CD4-positive, alpha-beta T cell (primary cell): ENCODE measurements at regions not wholly inside any gene's neighbourhood (a gene's known extent, or its start where the extent isn't known, plus 50 kb on each side); places are given as distances from the start of the nearest gene placed in this dataset.
"Not testable (repeated sequence)": the region's sequence is repeated elsewhere in the genome, so short reads cannot be mapped to it uniquely, and the experiment has no call there.

Source experiments
- ATAC-seq: fragments of 200-7000 bp; cut with Tn5 transposase; one replicate; pipeline ENCODE4 v1.10.0; 2022; ENCODE audit warnings: mild to moderate bottlenecking; ENCODE audit not compliant: poor library complexity
- CTCF ChIA-PET: fragments of 350-600 bp; sonication (Branson Sonifier 250); formaldehyde crosslinking; loops from one replicate; lab custom pipeline; 2021; ENCODE audit warnings: antibody characterized with exemption, inconsistent platforms; lab: Charles Lee
- POLR2A ChIA-PET: fragments of 350-600 bp; sonication (Branson Sonifier 250); formaldehyde crosslinking; loops from one replicate; lab custom pipeline; 2021; ENCODE audit warnings: antibody characterized with exemption, inconsistent platforms; lab: Charles Lee
- DNase-seq, 14 experiments: peaks; one replicate each; pipeline ENCODE4 v3.0.0-alpha.2; 2013 to 2020; ENCODE audit warnings: mixed read lengths in 2 of 14
- H3K27ac ChIP-seq, 2 donors: one replicate each; pipeline versions ENCODE4 v1.5.1 to v1.7.0; 2013; ENCODE audit warnings: low read length in 2 of 2, low read depth in 1 of 2, mild to moderate bottlenecking in 1 of 2
- H3K27me3 ChIP-seq, 2 experiments: 1 replicate in 1 of 2; 2 replicates in 1 of 2; pipeline versions ENCODE4 v1.6.1 to v1.7.0; 2013; ENCODE audit warnings: low read length in 2 of 2, control low read depth in 1 of 2, mild to moderate bottlenecking in 1 of 2, moderate library complexity in 1 of 2; ENCODE audit not compliant: insufficient read depth in 2 of 2, control insufficient read depth in 1 of 2
- H3K36me3 ChIP-seq: one replicate; pipeline ENCODE4 v1.6.1; 2013; ENCODE audit warnings: low read length, control low read depth; ENCODE audit not compliant: insufficient read depth
- H3K4me1 ChIP-seq: one replicate; pipeline ENCODE4 v1.6.1; 2013; ENCODE audit warnings: low read length, control low read depth; ENCODE audit not compliant: insufficient read depth
- H3K4me3 ChIP-seq: one replicate; pipeline ENCODE4 v1.5.1; 2013; ENCODE audit warnings: mild to moderate bottlenecking, low read length, moderate library complexity
- H3K9me3 ChIP-seq, 2 experiments: 1 replicate in 1 of 2; 2 replicates in 1 of 2; pipeline versions ENCODE4 v1.6.1 to v1.7.0; 2013; ENCODE audit warnings: low read length in 2 of 2, mild to moderate bottlenecking in 2 of 2, control low read depth in 1 of 2, moderate library complexity in 1 of 2; ENCODE audit not compliant: control insufficient read depth in 1 of 2, insufficient read depth in 1 of 2
- H3K27ac Mint-ChIP-seq: one replicate; pipeline ENCODE4 v1.8.0; 2020; ENCODE audit warnings: mixed read lengths
- H3K27me3 Mint-ChIP-seq: one replicate; pipeline ENCODE4 v1.8.0; 2021; ENCODE audit warnings: mixed read lengths
- H3K36me3 Mint-ChIP-seq: one replicate; pipeline ENCODE4 v1.8.0; 2021; ENCODE audit warnings: low read depth, mixed read lengths
- H3K4me1 Mint-ChIP-seq: one replicate; pipeline ENCODE4 v1.8.0; 2021; ENCODE audit warnings: low read depth, mixed read lengths
- H3K4me3 Mint-ChIP-seq: one replicate; pipeline ENCODE4 v1.8.0; 2020; ENCODE audit warnings: mild to moderate bottlenecking, mixed read lengths
- H3K9me3 Mint-ChIP-seq: one replicate; pipeline ENCODE4 v1.8.0; 2020; ENCODE audit warnings: mixed read lengths
- intact Hi-C, 2 experiments: fragments of 100-400 bp; cut with DNase I in 1 of 2; cut with micrococcal nuclease in 1 of 2; formaldehyde crosslinking; loops; one replicate each; pipeline versions ENCODE4 v1.15.1 to v1.9.0; 2023 to 2025; cut with DNase I, micrococcal nuclease
- TF ChIP-seq, protein P1 (sequence below): fragments of 200-600 bp; IDR thresholded peaks from one replicate; pipeline ENCODE4 v1.8.0; 2022; ENCODE audit warnings: antibody characterized with exemption, mild to moderate bottlenecking

DNA sequence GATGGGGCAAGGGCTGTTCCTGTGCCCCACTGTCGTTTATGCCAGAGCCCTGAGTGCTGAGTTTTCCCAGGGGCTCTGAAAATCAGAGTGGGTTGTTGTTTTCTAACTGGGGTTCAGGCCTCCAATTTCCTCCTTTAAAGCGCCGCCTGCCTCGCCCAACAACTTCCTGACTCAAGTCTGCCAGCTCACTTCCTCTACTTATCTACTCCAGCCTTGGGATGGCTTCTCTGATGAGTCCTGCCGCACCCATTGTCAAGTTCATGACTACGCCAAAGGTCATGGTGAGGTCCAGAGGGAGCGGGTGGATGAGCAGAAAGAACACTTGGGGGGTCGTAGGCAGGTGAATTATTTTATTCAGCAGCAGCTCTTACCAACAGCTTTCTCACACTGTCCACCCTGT lies 104.7 kb downstream of the UTP18 start:
- Histone ChIP-seq H3K4me3 (no peak overlapping the region), H3K27ac (no peak overlapping the region), H3K4me1 (peaks cover 18% of the 10 kb centered on the region), H3K36me3 (no peaks in the 10 kb centered on the region), H3K9me3 (peaks cover 0 to 5% of the 10 kb centered on the region in 2 experiments), H3K27me3 (peaks cover 0 to 2% of the 10 kb centered on the region in 2 experiments)
- no peaks in the 10 kb centered on the region for H3K36me3 Mint-ChIP-seq
- no peaks in the 10 kb centered on the region for H3K27me3 Mint-ChIP-seq
- ChIA-PET POLR2A (no interaction called here), CTCF (no interaction called here)
- peaks cover 20% of the 10 kb centered on the region for H3K4me1 Mint-ChIP-seq
- TF ChIP-seq, protein P1, sequence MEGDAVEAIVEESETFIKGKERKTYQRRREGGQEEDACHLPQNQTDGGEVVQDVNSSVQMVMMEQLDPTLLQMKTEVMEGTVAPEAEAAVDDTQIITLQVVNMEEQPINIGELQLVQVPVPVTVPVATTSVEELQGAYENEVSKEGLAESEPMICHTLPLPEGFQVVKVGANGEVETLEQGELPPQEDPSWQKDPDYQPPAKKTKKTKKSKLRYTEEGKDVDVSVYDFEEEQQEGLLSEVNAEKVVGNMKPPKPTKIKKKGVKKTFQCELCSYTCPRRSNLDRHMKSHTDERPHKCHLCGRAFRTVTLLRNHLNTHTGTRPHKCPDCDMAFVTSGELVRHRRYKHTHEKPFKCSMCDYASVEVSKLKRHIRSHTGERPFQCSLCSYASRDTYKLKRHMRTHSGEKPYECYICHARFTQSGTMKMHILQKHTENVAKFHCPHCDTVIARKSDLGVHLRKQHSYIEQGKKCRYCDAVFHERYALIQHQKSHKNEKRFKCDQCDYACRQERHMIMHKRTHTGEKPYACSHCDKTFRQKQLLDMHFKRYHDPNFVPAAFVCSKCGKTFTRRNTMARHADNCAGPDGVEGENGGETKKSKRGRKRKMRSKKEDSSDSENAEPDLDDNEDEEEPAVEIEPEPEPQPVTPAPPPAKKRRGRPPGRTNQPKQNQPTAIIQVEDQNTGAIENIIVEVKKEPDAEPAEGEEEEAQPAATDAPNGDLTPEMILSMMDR = no peak
- peak overlapping the region; percentile 8 for H3K4me3 Mint-ChIP-seq
- ATAC-seq (no peak), DNase-seq (peak in 8 of 14 experiments; percentile 6 to 49 (median 26))
- H3K9me3 Mint-ChIP-seq = no peaks in the 10 kb centered on the region
- H3K27ac Mint-ChIP-seq = peak overlapping the region; percentile 81
- intact Hi-C loops = no loop called here

DNA sequence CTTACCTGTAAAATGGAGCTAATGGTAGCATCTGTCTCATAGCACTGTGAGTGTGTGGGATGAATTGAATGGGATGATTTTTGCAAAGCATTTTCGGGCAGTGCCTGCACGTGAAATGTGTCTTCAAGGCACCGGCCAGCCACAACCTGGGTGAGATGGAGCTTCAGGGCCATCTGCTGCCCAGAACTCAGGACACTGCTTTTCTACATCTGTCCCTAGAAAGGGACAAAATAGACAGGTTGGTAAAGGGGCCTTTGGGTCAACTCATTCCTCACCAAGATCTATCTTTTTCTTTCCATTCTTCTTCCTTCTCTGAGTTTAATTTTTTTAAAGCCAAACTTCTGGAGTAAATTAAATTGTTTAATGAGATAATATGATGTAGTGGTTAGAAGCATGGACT lies 106.5 kb downstream of the UTP18 start:
- no peak for ATAC-seq
- Histone ChIP-seq H3K36me3 (no peaks in the 10 kb centered on the region), H3K4me3 (no peak overlapping the region), H3K9me3 (peaks cover 0 to 5% of the 10 kb centered on the region in 2 experiments), H3K27me3 (peaks cover 0 to 2% of the 10 kb centered on the region in 2 experiments), H3K4me1 (peaks cover 23% of the 10 kb centered on the region), H3K27ac (no peak overlapping the region)
- intact Hi-C loops = no loop called here
- ChIA-PET POLR2A (no interaction called here), CTCF (no interaction called here)
- no peaks in the 10 kb centered on the region for H3K36me3 Mint-ChIP-seq
- DNase-seq = no peak
- H3K27ac Mint-ChIP-seq = no peak overlapping the region
- H3K4me3 Mint-ChIP-seq = no peak overlapping the region
- H3K27me3 Mint-ChIP-seq = no peaks in the 10 kb centered on the region
- no peaks in the 10 kb centered on the region for H3K9me3 Mint-ChIP-seq
- TF ChIP-seq, protein P1 = no peak
- H3K4me1 Mint-ChIP-seq = peaks cover 25% of the 10 kb centered on the region

DNA sequence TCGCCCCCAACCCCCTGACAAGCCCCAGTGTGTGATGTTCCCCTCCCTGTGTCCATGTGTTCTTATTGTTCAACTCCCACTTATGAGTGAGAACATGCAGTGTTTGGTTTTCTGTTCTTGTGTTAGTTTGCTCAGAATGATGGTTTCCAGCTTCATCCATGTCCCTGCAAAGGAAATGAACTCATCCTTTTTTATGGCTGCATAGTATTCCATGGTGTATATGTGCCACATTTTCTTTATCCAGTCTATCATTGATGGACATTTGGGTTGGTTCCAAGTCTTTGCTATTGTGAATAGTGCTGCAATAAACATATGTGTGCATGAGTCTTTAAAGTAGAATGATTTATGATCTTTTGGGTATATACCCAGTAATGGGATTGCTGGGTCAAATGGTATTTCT lies 107.5 kb downstream of the UTP18 start:
- H3K27ac Mint-ChIP-seq, H3K36me3 ChIP-seq, CTCF ChIA-PET, POLR2A ChIA-PET, H3K4me3 ChIP-seq, H3K27me3 ChIP-seq, H3K9me3 ChIP-seq, H3K4me3 Mint-ChIP-seq, H3K27ac ChIP-seq, ATAC-seq, intact Hi-C loops, H3K27me3 Mint-ChIP-seq, H3K36me3 Mint-ChIP-seq, DNase-seq, H3K9me3 Mint-ChIP-seq: not testable (repeated sequence)
- H3K4me1 ChIP-seq = peaks cover 31% of the 10 kb centered on the region
- peaks cover 33% of the 10 kb centered on the region for H3K4me1 Mint-ChIP-seq

DNA sequence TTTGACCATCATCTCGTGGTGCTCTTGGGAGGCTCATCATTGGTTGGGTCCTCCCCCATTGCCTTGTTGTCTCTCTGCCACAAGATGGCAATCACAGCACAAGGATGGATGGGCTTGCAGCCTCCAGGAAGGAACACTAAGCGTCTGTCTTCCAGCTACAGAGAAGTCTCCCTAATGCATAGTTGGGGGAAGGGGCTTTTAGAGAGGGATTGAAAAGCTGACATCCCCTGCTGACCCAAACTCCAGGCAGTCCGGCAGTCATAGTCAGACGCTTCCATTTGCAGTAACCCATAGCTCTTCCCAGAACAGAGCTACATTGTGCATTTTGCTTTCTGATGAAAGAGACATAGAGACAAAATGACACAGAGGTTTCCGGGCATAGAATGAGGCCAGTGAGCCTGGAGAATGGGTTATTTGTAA lies 111.4 kb downstream of the UTP18 start:
- no peaks in the 10 kb centered on the region for H3K9me3 Mint-ChIP-seq
- CTCF ChIA-PET = interaction anchor here (0.6 to 2.0 kb wide), 10 partner anchors 58 to 268 kb away, joined by 3 to 12 read pairs (median 4); no protein-coding TSS in a partner anchor
- no peaks in the 10 kb centered on the region for H3K36me3 ChIP-seq
- no peaks in the 10 kb centered on the region for H3K27me3 Mint-ChIP-seq
- intact Hi-C loops = loop anchor here (1.0 to 10.0 kb wide), 7 partner anchors 86 to 736 kb away; no protein-coding TSS in a partner anchor
- no peak overlapping the region for H3K4me3 Mint-ChIP-seq
- ATAC-seq (peak; percentile 46), DNase-seq (peak in 11 of 14 experiments; percentile 19 to 81 (median 49))
- no peaks in the 10 kb centered on the region for H3K27me3 ChIP-seq
- TF ChIP-seq, protein P1 = peak; percentile 61
- POLR2A ChIA-PET = no interaction called here
- H3K4me1 Mint-ChIP-seq = peaks cover 17% of the 10 kb centered on the region
- H3K27ac Mint-ChIP-seq = no peak overlapping the region
- H3K36me3 Mint-ChIP-seq = no peaks in the 10 kb centered on the region
- H3K4me3 ChIP-seq = no peak overlapping the region
- H3K9me3 ChIP-seq = no peaks in the 10 kb centered on the region
- peaks cover 12% of the 10 kb centered on the region for H3K4me1 ChIP-seq
- H3K27ac ChIP-seq = no peak overlapping the region
